Transverse colon (tissue), 3 donors: ENCODE measurements at regions not wholly inside any gene's neighbourhood (a gene's known extent, or its start where the extent isn't known, plus 50 kb on each side); places are given as distances from the start of the nearest gene placed in this dataset.

Experiments used
- CTCF ChIP-seq, 5 experiments: fragments of 200-600 bp in 3 of 5; fragments of 450-650 bp in 2 of 5; sonication (generic) in 3 of 5; IDR thresholded peaks; 1 replicate in 2 of 5; 2 replicates in 3 of 5; pipeline ENCODE4 v1.5.1; 2016 to 2017; ENCODE audit warnings: antibody characterized with exemption in 5 of 5, inconsistent platforms in 3 of 5, mild to moderate bottlenecking in 2 of 5, moderate library complexity in 1 of 5
- POLR2A ChIP-seq: fragments of 450-650 bp; IDR thresholded peaks from one replicate; pipeline ENCODE4 v1.6.1; 2016; ENCODE audit warnings: antibody characterized with exemption, mild to moderate bottlenecking, moderate library complexity

DNA sequence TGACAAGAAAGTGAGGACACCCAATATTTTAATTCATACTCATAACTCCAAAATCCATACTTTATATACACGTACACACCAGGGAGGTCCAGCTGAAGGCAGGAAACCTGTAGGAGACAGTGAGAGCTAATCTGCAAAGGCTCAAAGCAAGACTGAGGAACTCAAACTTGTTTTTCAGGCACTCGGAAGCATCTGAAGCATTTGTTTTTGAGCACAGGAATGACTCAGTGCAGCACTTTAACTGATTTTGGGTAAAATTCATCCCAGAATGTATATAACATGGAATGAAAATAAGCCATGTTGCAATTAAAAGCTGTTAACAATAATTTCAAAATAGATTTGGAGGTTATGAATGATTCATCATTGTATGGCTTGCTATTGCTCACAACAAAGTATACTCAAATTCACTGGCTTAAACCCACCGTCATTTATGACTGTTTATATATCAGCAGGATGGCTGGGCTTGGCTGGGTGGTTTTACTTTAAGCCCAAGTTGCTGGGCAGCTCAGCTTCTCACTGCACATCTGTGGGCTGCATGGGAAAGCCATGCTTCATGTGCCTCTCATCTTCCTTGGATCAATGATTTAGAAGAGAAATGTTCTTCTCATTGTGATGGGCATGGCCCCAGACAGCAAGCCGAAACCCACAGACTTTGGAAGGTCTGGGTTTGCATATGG, 177.0 kb downstream of the RFC3 start:
- TF ChIP-seq CTCF (IDR thresholded peaks at IDR 0.05): no peak
- TF ChIP-seq POLR2A: no peak
